ENCODE measurements at regions not wholly inside any gene's neighbourhood (a gene's known extent, or its start where the extent isn't known, plus 50 kb on each side); places are given as distances from the start of the nearest gene placed in this dataset.

DNA sequence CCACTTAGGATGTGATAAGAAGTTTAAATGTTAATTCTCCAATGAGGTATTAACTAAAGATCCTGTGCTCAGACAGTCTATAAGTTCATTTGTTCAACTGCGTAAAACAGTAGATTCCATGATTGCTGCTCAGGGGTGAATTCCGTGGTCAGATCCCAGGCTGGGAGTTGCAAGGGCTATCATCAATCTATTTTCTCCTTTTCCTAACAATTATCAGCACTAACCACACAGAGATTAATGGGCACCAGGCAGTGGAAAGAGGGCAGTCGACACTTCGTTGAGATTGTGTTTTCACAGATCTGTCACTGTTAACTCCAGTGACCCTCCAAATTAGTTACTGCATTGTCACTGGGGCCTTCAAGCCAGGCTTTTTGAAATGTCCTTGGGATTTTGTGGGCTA lies 154.1 kb upstream of the SPRED2 start:
- no peak overlapping the region for H3K4ac ChIP-seq (ENCODE audit: low read depth, low read length)
- peaks cover 2% of the 10 kb centered on the region; the same call in 1 of the 2 replicates for H3K9me3 ChIP-seq (ENCODE audit: control insufficient read depth, insufficient read depth, low read length)
- no peak overlapping the region for H2BK20ac ChIP-seq (ENCODE audit: low read depth, low read length)
- dilution Hi-C loops (cut with HindIII; ENCODE audit: low sequenced_read_pairs, unreplicated experiment): no loop called here
- no peak overlapping the region for H2AFZ ChIP-seq (replicated peaks; ENCODE audit: low read length, poor library complexity)
- ChIA-PET POLR2A (ENCODE audit: unreplicated experiment) (no interaction called here), CTCF (no interaction called here)
- no peak overlapping the region for H4K5ac ChIP-seq (ENCODE audit: low read depth, low read length)
- no peak for TF ChIP-seq POLR2A (IDR thresholded peaks at IDR 0.05; ENCODE audit: low read depth, low read length)
- no peak for TF ChIP-seq RAD21 (IDR thresholded peaks at IDR 0.05; ENCODE audit: low read length)
- no peak for TF ChIP-seq SMC3 (IDR thresholded peaks at IDR 0.05; ENCODE audit: low read depth, low read length)
- TF ChIP-seq, protein P1, sequence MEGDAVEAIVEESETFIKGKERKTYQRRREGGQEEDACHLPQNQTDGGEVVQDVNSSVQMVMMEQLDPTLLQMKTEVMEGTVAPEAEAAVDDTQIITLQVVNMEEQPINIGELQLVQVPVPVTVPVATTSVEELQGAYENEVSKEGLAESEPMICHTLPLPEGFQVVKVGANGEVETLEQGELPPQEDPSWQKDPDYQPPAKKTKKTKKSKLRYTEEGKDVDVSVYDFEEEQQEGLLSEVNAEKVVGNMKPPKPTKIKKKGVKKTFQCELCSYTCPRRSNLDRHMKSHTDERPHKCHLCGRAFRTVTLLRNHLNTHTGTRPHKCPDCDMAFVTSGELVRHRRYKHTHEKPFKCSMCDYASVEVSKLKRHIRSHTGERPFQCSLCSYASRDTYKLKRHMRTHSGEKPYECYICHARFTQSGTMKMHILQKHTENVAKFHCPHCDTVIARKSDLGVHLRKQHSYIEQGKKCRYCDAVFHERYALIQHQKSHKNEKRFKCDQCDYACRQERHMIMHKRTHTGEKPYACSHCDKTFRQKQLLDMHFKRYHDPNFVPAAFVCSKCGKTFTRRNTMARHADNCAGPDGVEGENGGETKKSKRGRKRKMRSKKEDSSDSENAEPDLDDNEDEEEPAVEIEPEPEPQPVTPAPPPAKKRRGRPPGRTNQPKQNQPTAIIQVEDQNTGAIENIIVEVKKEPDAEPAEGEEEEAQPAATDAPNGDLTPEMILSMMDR (conservative IDR thresholded peaks at IDR 0.05; ENCODE audit: low read depth, low read length): no peak
- no peak for TF ChIP-seq FOS (IDR thresholded peaks at IDR 0.05; ENCODE audit: low read depth, low read length)
- no peak for TF ChIP-seq MAZ (IDR thresholded peaks at IDR 0.05; ENCODE audit: borderline replicate concordance, low read depth, low read length)
- no peak for TF ChIP-seq NFE2L2 (IDR thresholded peaks at IDR 0.05; ENCODE audit: low read depth, low read length)
- no peak for TF ChIP-seq CHD1 (IDR thresholded peaks at IDR 0.05; ENCODE audit: low read depth, low read length)
- TF ChIP-seq ELK1 (IDR thresholded peaks at IDR 0.05; ENCODE audit: borderline replicate concordance, low read depth, low read length): no peak
- TF ChIP-seq MAFK (IDR thresholded peaks at IDR 0.05; ENCODE audit: low read depth, low read length): no peak
- TF ChIP-seq MXI1 (IDR thresholded peaks at IDR 0.05; ENCODE audit: borderline replicate concordance, low read depth, low read length): no peak
- H3K18ac ChIP-seq (ENCODE audit: low read depth, low read length): no peak overlapping the region
- intact Hi-C loops (cut with micrococcal nuclease): no loop called here
- H3K27me3 ChIP-seq (ENCODE audit: control insufficient read depth, insufficient read depth, low read length): peaks cover 8% of the 10 kb centered on the region
- in situ Hi-C loops (cut with MboI; ENCODE audit: low sequenced_read_pairs): no loop called here
- DNase-seq (no peak), ATAC-seq (ENCODE audit: low read depth) (no peak)
- no peak overlapping the region for H2BK15ac ChIP-seq (ENCODE audit: low read depth, low read length)
- no peak overlapping the region for H2AK5ac ChIP-seq (ENCODE audit: low read depth, low read length)
- H4K8ac ChIP-seq (ENCODE audit: low read depth in 2 of 2, low read length in 2 of 2): no peak overlapping the region
- no peak overlapping the region for H3K23ac ChIP-seq (ENCODE audit: low read depth, low read length)
- no peak overlapping the region for H3K9ac ChIP-seq (ENCODE audit: low read depth, low read length)
- no peaks in the 10 kb centered on the region for H3K4me1 ChIP-seq (ENCODE audit: control insufficient read depth, insufficient read depth, low read length)
- H2BK5ac ChIP-seq (ENCODE audit: low read depth, low read length, poor library complexity, severe bottlenecking): no peak overlapping the region
- no peak overlapping the region for H2BK120ac ChIP-seq (ENCODE audit: low read depth, low read length)
- WGBS, 2 experiments (ENCODE audit: extremely low coverage in 2 of 2, insufficient read length in 1 of 2): no CpG with 5 or more reads among the region's 4 CpGs
- H3K79me1 ChIP-seq (ENCODE audit: low read depth in 1 of 2, low read length in 2 of 2): no peaks in the 10 kb centered on the region
- no peak overlapping the region for H3K4me2 ChIP-seq (ENCODE audit: low read depth, low read length)
- no peaks in the 10 kb centered on the region for H4K20me1 ChIP-seq (ENCODE audit: insufficient read depth, low read length)
- no peak overlapping the region for H3K56ac ChIP-seq (ENCODE audit: extremely low read depth, insufficient read depth, low read length)
- H3K14ac ChIP-seq (replicated peaks; ENCODE audit: low read depth, low read length): no peak overlapping the region
- no peaks in the 10 kb centered on the region for H3K36me3 ChIP-seq (ENCODE audit: control insufficient read depth, insufficient read depth, low read length)
- H4K91ac ChIP-seq (ENCODE audit: insufficient read depth, low read depth, low read length): no peak overlapping the region
- H3K9me1 ChIP-seq (ENCODE audit: insufficient read depth, low read length): no peaks in the 10 kb centered on the region; the same call in 1 of the 2 replicates
- H3K27ac ChIP-seq (ENCODE audit: insufficient read depth, low read length): no peak overlapping the region
- H2AK9ac ChIP-seq (replicated peaks; ENCODE audit: low read depth, low read length, poor library complexity): no peak overlapping the region
- BruUV-seq (replicated peaks): no TSS peak
- H3K4me3 ChIP-seq (ENCODE audit: insufficient read depth, low read depth, low read length): no peak overlapping the region

Measured in IMR-90 (cell line).